ENCODE measurements at regions not wholly inside any gene's neighbourhood (a gene's known extent, or its start where the extent isn't known, plus 50 kb on each side); places are given as distances from the start of the nearest gene placed in this dataset.
"Not testable (repeated sequence)": the region's sequence is repeated elsewhere in the genome, so short reads cannot be mapped to it uniquely, and the experiment has no call there.

DNA sequence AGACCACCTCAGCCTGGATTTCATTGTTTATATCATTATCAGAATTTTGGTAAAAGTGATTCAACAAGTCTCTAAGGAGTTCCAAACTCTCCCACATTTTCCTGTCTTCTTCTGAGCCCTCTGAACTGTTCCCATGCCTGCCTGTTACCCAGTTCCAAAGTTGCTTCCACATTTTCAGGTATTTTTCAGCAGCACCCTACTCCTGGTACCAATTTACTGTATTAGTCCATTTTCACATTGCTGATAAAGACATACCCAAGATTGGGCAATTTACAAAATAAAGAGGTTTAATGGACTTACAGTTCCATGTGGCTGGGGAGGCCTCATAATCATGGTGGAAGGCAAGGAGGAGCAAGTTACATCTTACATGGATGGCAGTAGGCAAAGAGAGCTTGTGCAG is 1087.3 kb downstream of the DIAPH3 start:
- not testable (repeated sequence) for TF ChIP-seq POLR2A (IDR thresholded peaks at IDR 0.05; ENCODE audit: low read depth, low read length); BHLHE40 (IDR thresholded peaks at IDR 0.05; ENCODE audit: borderline replicate concordance in 1 of 2, low read depth in 2 of 2, low read length in 1 of 2); KAT2A (conservative IDR thresholded peaks at IDR 0.05; ENCODE audit: control insufficient read depth, low read depth, low read length); MEF2B (IDR thresholded peaks at IDR 0.05; ENCODE audit: partially characterized antibody, poor library complexity, severe bottlenecking); ZNF274 (IDR thresholded peaks at IDR 0.05; ENCODE audit: insufficient read depth, insufficient read length); POLR2AphosphoS5 (IDR thresholded peaks at IDR 0.05; ENCODE audit: low read length); EZH2 (IDR thresholded peaks at IDR 0.05; ENCODE audit: borderline replicate concordance, control insufficient read depth, low read depth, low read length)
- TF ChIP-seq, protein P1, sequence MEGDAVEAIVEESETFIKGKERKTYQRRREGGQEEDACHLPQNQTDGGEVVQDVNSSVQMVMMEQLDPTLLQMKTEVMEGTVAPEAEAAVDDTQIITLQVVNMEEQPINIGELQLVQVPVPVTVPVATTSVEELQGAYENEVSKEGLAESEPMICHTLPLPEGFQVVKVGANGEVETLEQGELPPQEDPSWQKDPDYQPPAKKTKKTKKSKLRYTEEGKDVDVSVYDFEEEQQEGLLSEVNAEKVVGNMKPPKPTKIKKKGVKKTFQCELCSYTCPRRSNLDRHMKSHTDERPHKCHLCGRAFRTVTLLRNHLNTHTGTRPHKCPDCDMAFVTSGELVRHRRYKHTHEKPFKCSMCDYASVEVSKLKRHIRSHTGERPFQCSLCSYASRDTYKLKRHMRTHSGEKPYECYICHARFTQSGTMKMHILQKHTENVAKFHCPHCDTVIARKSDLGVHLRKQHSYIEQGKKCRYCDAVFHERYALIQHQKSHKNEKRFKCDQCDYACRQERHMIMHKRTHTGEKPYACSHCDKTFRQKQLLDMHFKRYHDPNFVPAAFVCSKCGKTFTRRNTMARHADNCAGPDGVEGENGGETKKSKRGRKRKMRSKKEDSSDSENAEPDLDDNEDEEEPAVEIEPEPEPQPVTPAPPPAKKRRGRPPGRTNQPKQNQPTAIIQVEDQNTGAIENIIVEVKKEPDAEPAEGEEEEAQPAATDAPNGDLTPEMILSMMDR (IDR thresholded peaks at IDR 0.05 in 2 of 3, conservative IDR thresholded peaks at IDR 0.05 in 1 of 3; ENCODE audit: control insufficient read depth in 2 of 3, extremely low read depth in 1 of 3, insufficient read depth in 1 of 3, low read depth in 3 of 3, low read length in 3 of 3) = not testable (repeated sequence)
- TF ChIP-seq, protein P2, sequence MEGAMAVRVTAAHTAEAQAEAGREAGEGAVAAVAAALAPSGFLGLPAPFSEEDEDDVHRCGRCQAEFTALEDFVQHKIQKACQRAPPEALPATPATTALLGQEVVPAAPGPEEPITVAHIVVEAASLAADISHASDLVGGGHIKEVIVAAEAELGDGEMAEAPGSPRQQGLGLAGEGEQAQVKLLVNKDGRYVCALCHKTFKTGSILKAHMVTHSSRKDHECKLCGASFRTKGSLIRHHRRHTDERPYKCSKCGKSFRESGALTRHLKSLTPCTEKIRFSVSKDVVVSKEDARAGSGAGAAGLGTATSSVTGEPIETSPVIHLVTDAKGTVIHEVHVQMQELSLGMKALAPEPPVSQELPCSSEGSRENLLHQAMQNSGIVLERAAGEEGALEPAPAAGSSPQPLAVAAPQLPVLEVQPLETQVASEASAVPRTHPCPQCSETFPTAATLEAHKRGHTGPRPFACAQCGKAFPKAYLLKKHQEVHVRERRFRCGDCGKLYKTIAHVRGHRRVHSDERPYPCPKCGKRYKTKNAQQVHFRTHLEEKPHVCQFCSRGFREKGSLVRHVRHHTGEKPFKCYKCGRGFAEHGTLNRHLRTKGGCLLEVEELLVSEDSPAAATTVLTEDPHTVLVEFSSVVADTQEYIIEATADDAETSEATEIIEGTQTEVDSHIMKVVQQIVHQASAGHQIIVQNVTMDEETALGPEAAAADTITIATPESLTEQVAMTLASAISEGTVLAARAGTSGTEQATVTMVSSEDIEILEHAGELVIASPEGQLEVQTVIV (IDR thresholded peaks at IDR 0.05; ENCODE audit: borderline replicate concordance, partially characterized antibody) = not testable (repeated sequence)
- TF ChIP-seq, protein P3, sequence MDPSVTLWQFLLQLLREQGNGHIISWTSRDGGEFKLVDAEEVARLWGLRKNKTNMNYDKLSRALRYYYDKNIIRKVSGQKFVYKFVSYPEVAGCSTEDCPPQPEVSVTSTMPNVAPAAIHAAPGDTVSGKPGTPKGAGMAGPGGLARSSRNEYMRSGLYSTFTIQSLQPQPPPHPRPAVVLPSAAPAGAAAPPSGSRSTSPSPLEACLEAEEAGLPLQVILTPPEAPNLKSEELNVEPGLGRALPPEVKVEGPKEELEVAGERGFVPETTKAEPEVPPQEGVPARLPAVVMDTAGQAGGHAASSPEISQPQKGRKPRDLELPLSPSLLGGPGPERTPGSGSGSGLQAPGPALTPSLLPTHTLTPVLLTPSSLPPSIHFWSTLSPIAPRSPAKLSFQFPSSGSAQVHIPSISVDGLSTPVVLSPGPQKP (IDR thresholded peaks at IDR 0.05; ENCODE audit: low read depth, low read length) = not testable (repeated sequence)
